MCF 10A (cell line): ENCODE measurements at regions not wholly inside any gene's neighbourhood (a gene's known extent, or its start where the extent isn't known, plus 50 kb on each side); places are given as distances from the start of the nearest gene placed in this dataset.

Source experiments
- BruUV-seq: library from RNA; stranded (reverse); fragments of 400-500 nt; replicated peaks from 2 replicates; lab custom pipeline; 2021; lab: Mats Ljungman, UMichigan
- CTCF ChIA-PET: fragments of 300-600 bp; sonication (Branson Sonifier 250); formaldehyde crosslinking; extraction: SDS; loops from one replicate; lab custom pipeline; 2021; ENCODE audit warnings: antibody characterized with exemption, inconsistent platforms; lab: Yijun Ruan, JAX
- POLR2A ChIA-PET: fragments of 300-600, 350-650 bp; sonication (Branson Sonifier 250); formaldehyde crosslinking; extraction: SDS; loops from one replicate; lab custom pipeline; 2020; ENCODE audit warnings: antibody characterized with exemption, inconsistent platforms; lab: Yijun Ruan, JAX
- DNase-seq: peaks from one replicate; pipeline ENCODE4 v3.0.0-alpha.2; 2018; ENCODE audit not compliant: unreplicated experiment
- H3K27ac Mint-ChIP-seq: one replicate; pipeline ENCODE4 v1.8.0; 2022; ENCODE audit warnings: mild to moderate bottlenecking, low read depth, mixed read lengths; ENCODE audit not compliant: unreplicated experiment
- H3K27me3 Mint-ChIP-seq: one replicate; pipeline ENCODE4 v1.8.0; 2022; ENCODE audit warnings: mixed read lengths; ENCODE audit not compliant: insufficient read depth, unreplicated experiment
- H3K36me3 Mint-ChIP-seq: one replicate; pipeline ENCODE4 v1.8.0; 2022; ENCODE audit warnings: mild to moderate bottlenecking, moderate library complexity, mixed read lengths; ENCODE audit not compliant: insufficient read depth, unreplicated experiment
- H3K4me1 Mint-ChIP-seq: one replicate; pipeline ENCODE4 v1.8.0; 2022; ENCODE audit warnings: mixed read lengths; ENCODE audit not compliant: insufficient read depth, unreplicated experiment
- H3K4me3 Mint-ChIP-seq: one replicate; pipeline ENCODE4 v1.8.0; 2022; ENCODE audit warnings: mild to moderate bottlenecking, moderate library complexity, mixed read lengths; ENCODE audit not compliant: unreplicated experiment
- H3K9me3 Mint-ChIP-seq: one replicate; pipeline ENCODE4 v1.8.0; 2022; ENCODE audit warnings: mixed read lengths; ENCODE audit not compliant: unreplicated experiment
- intact Hi-C: fragments of 100-400 bp; cut with micrococcal nuclease; formaldehyde crosslinking; loops from 2 replicates; pipeline ENCODE4 v1.14.1; 2022
- TF ChIP-seq, protein P1 (sequence below): fragments of 200-600 bp; IDR thresholded peaks from one replicate; pipeline ENCODE4 v1.8.0; 2022; ENCODE audit warnings: antibody characterized with exemption, mild to moderate bottlenecking; ENCODE audit not compliant: unreplicated experiment

DNA sequence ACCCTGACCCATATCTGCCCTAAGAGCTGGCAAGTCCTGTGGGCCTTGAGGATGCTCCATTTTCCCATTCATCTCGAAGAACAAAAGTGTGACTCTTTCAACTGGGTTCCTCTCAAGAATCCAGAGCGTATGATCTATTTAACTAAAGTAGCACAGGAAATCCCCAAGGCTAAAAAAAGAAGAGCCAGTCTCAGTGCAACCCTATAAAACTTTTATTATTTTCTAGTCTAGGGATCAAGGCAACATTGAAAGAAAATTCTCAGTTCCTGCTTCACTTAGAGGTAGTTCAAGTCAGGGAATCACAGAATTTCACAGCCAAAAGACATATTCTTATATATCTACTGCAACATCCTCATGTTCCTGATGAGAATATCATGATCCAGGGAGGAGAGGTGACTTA is 51.6 kb upstream of the GRM7 start:
- Mint-ChIP-seq H3K4me1 (peaks cover 16% of the 10 kb centered on the region), H3K27me3 (no peaks in the 10 kb centered on the region), H3K27ac (no peak overlapping the region), H3K36me3 (no peaks in the 10 kb centered on the region), H3K4me3 (no peak overlapping the region), H3K9me3 (no peaks in the 10 kb centered on the region)
- intact Hi-C loops, result loop anchor here (5.0 kb wide), 1 partner anchor 1303 kb away; no protein-coding TSS in a partner anchor
- ChIA-PET POLR2A (interaction anchor here (0.7 kb wide), 1 partner anchor 1987 kb away, joined by 3 read pairs; no protein-coding TSS in a partner anchor), CTCF (interaction anchor here (0.6 kb wide), 1 partner anchor 10 kb away, joined by 3 read pairs; no protein-coding TSS in a partner anchor)
- no TSS peak for BruUV-seq
- DNase-seq, result no peak
- TF ChIP-seq, protein P1, sequence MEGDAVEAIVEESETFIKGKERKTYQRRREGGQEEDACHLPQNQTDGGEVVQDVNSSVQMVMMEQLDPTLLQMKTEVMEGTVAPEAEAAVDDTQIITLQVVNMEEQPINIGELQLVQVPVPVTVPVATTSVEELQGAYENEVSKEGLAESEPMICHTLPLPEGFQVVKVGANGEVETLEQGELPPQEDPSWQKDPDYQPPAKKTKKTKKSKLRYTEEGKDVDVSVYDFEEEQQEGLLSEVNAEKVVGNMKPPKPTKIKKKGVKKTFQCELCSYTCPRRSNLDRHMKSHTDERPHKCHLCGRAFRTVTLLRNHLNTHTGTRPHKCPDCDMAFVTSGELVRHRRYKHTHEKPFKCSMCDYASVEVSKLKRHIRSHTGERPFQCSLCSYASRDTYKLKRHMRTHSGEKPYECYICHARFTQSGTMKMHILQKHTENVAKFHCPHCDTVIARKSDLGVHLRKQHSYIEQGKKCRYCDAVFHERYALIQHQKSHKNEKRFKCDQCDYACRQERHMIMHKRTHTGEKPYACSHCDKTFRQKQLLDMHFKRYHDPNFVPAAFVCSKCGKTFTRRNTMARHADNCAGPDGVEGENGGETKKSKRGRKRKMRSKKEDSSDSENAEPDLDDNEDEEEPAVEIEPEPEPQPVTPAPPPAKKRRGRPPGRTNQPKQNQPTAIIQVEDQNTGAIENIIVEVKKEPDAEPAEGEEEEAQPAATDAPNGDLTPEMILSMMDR, result no peak
